ENCODE measurements at regions not wholly inside any gene's neighbourhood (a gene's known extent, or its start where the extent isn't known, plus 50 kb on each side); places are given as distances from the start of the nearest gene placed in this dataset.

GRCh38 chr1:30397576-30397975, 325.8 kb downstream of the MATN1 start:
- WGBS, 2 donors, result 84 to 92% methylated on average over 6 of the region's 6 CpGs

GRCh38 chr1:30395631-30396030, 327.8 kb downstream of the MATN1 start:
- Histone ChIP-seq H3K27ac (no peak overlapping the region), H3K9me3 (no peaks in the 10 kb centered on the region), H3K4me1 (no peaks in the 10 kb centered on the region), H3K4me3 (no peak overlapping the region), H3K36me3 (no peaks in the 10 kb centered on the region), H3K27me3 (no peaks in the 10 kb centered on the region)
- 56 to 71% methylated on average over 2 of the region's 2 CpGs for WGBS, 2 donors
- no peak for DNase-seq (ENCODE audit: low spot score in 2 of 2)
- TF ChIP-seq POLR2A (IDR thresholded peaks at IDR 0.05) (no peak), CTCF (IDR thresholded peaks at IDR 0.05) (no peak), EP300 (IDR thresholded peaks at IDR 0.05) (no peak)

More at GRCh38 chr1:30397576-30397975, 325.8 kb downstream of the MATN1 start:
- no peaks in the 10 kb centered on the region for H3K36me3 ChIP-seq
- no peaks in the 10 kb centered on the region for H3K4me1 ChIP-seq
- no peak for TF ChIP-seq POLR2A (IDR thresholded peaks at IDR 0.05)
- no peak for TF ChIP-seq CTCF (IDR thresholded peaks at IDR 0.05)
- TF ChIP-seq EP300 (IDR thresholded peaks at IDR 0.05), result no peak
- H3K27me3 ChIP-seq, result no peaks in the 10 kb centered on the region
- no peak overlapping the region for H3K4me3 ChIP-seq
- DNase-seq (ENCODE audit: low spot score in 2 of 2), result no peak
- H3K27ac ChIP-seq, result no peak overlapping the region
- no peaks in the 10 kb centered on the region for H3K9me3 ChIP-seq

GRCh38 chr1:30388386-30388785, 335.0 kb downstream of the MATN1 start:
- no peak overlapping the region for H3K27ac ChIP-seq
- 82 to 84% methylated on average over 4 of the region's 4 CpGs for WGBS, 2 donors
- no peaks in the 10 kb centered on the region for H3K9me3 ChIP-seq
- no peak for DNase-seq (ENCODE audit: low spot score in 2 of 2)
- no peak for TF ChIP-seq POLR2A (IDR thresholded peaks at IDR 0.05)
- TF ChIP-seq EP300 (IDR thresholded peaks at IDR 0.05), result no peak
- TF ChIP-seq CTCF (IDR thresholded peaks at IDR 0.05), result no peak
- no peaks in the 10 kb centered on the region for H3K36me3 ChIP-seq
- H3K4me3 ChIP-seq, result no peak overlapping the region
- no peaks in the 10 kb centered on the region for H3K4me1 ChIP-seq
- H3K27me3 ChIP-seq, result peaks cover 0 to 5% of the 10 kb centered on the region in 2 donors

GRCh38 chr1:30386156-30386926, 337.0 kb downstream of the MATN1 start:
- Histone ChIP-seq H3K27ac (no peak overlapping the region), H3K36me3 (no peaks in the 10 kb centered on the region), H3K4me3 (no peak overlapping the region), H3K9me3 (no peaks in the 10 kb centered on the region), H3K4me1 (no peaks in the 10 kb centered on the region), H3K27me3 (peaks cover 0 to 5% of the 10 kb centered on the region in 2 donors)
- DNase-seq (ENCODE audit: low spot score in 2 of 2), result no peak
- TF ChIP-seq POLR2A (IDR thresholded peaks at IDR 0.05), result no peak
- TF ChIP-seq EP300 (IDR thresholded peaks at IDR 0.05), result no peak
- no peak for TF ChIP-seq CTCF (IDR thresholded peaks at IDR 0.05)
- 63 to 66% methylated on average over 13 to 17 of the region's 17 CpGs for WGBS, 2 donors

- Histone ChIP-seq H3K27me3 (peaks cover 0 to 5% of the 10 kb centered on the region in 2 donors), H3K36me3 (no peaks in the 10 kb centered on the region), H3K27ac (no peak overlapping the region), H3K9me3 (no peaks in the 10 kb centered on the region), H3K4me3 (no peak overlapping the region), H3K4me1 (no peaks in the 10 kb centered on the region)
- DNase-seq (ENCODE audit: low spot score in 2 of 2), result no peak
- WGBS, 2 donors, result 74 to 77% methylated on average over 17 of the region's 17 CpGs
- TF ChIP-seq POLR2A (IDR thresholded peaks at IDR 0.05) (no peak), CTCF (IDR thresholded peaks at IDR 0.05) (no peak), EP300 (IDR thresholded peaks at IDR 0.05) (no peak)
These were observed 338.0 kb downstream of the MATN1 start for GRCh38 chr1:30385246-30385995.
